A549 (cell line): ENCODE measurements at regions not wholly inside any gene's neighbourhood (a gene's known extent, or its start where the extent isn't known, plus 50 kb on each side); places are given as distances from the start of the nearest gene placed in this dataset.

ENCODE experiments used
- ATAC-seq, 2 experiments: fragments of 200-7000 bp in 1 of 2; fragments of >200 bp in 1 of 2; cut with Nextera tagmentation in 1 of 2; cut with Tn5 transposase in 1 of 2; 3 replicates each; pipeline versions ENCODE4 v1.8.0 to v1.9.1; 2018 to 2020; ENCODE audit warnings: mild to moderate bottlenecking in 1 of 2, moderate library complexity in 1 of 2
- CTCF ChIA-PET: fragments of 300-600 bp; sonication (Branson Sonifier 250); formaldehyde crosslinking; extraction: SDS; loops from one replicate; lab custom pipeline; 2021; ENCODE audit warnings: antibody characterized with exemption, inconsistent platforms; lab: Yijun Ruan, JAX
- POLR2A ChIA-PET: fragments of 350-600 bp; formaldehyde crosslinking; extraction: SDS; loops from one replicate; lab custom pipeline; 2021; ENCODE audit warnings: antibody characterized with exemption, inconsistent platforms; lab: Yijun Ruan, JAX
- DNase-seq, 2 experiments: peaks; one replicate each; pipeline versions ENCODE4 v3.0.0 to v3.0.0-alpha.2; 2011 to 2016; ENCODE audit warnings: low read depth in 1 of 2, low spot score in 1 of 2
- FAIRE-seq: peaks from 2 replicates; lab custom pipeline; 2011; peaks lifted over from hg19 to GRCh38; lab: Jason Lieb, UNC
- H3K27ac ChIP-seq, 2 experiments: fragments of >200 bp; sonication (Bioruptor Twin); formaldehyde crosslinking; 3 replicates each; pipeline ENCODE4 v1.5.1; 2016 to 2017
- H3K4me1 ChIP-seq: fragments of >200 bp; sonication (Bioruptor Twin); formaldehyde crosslinking; 3 replicates; pipeline ENCODE4 v1.6.1; 2016
- H3K4me2 ChIP-seq: fragments of >200 bp; sonication (Bioruptor Twin); formaldehyde crosslinking; 3 replicates; pipeline ENCODE4 v1.6.1; 2016
- H3K4me3 ChIP-seq: fragments of >200 bp; sonication (Bioruptor Twin); formaldehyde crosslinking; 3 replicates; pipeline ENCODE4 v1.5.1; 2016
- H3K9me3 ChIP-seq: fragments of >200 bp; sonication (Bioruptor Twin); formaldehyde crosslinking; 3 replicates; pipeline ENCODE4 v1.6.1; 2016
- CHD4 ChIP-seq: fragments of 200-600 bp; sonication (generic); IDR thresholded peaks from 2 replicates; pipeline ENCODE4 v1.6.1; 2016; ENCODE audit warnings: antibody characterized with exemption, mild to moderate bottlenecking, borderline replicate concordance
- ESRRA ChIP-seq: fragments of 150-350 bp; IDR thresholded peaks from 2 replicates; pipeline ENCODE4 v1.6.1; 2014; ENCODE audit warnings: mild to moderate bottlenecking, low read length, borderline replicate concordance
- HOXB13 ChIP-seq: fragments of 250-450 bp; sonication (Bioruptor Pico); IDR thresholded peaks from 2 replicates; pipeline ENCODE4 v1.5.0; 2020; ENCODE audit warnings: low read depth, mild to moderate bottlenecking, moderate library complexity
- HOXB5 ChIP-seq: fragments of 250-450 bp; sonication (Bioruptor Pico); IDR thresholded peaks from 2 replicates; pipeline ENCODE4 v1.5.0; 2020; ENCODE audit warnings: mild to moderate bottlenecking, moderate library complexity
- JUN ChIP-seq, 2 experiments: fragments of >200 bp; sonication (Bioruptor Twin); formaldehyde crosslinking; IDR thresholded peaks; 2 replicates in 1 of 2; 3 replicates in 1 of 2; pipeline ENCODE4 v1.6.1; 2016 to 2017
- NR3C1 ChIP-seq: fragments of >200 bp; sonication (Bioruptor Twin); formaldehyde crosslinking; IDR thresholded peaks from 3 replicates; pipeline ENCODE4 v1.6.1; 2017
- RAD21 ChIP-seq, 2 experiments: fragments of >200 bp in 1 of 2; sonication (Bioruptor Twin) in 1 of 2; formaldehyde crosslinking in 1 of 2; IDR thresholded peaks in 1 of 2; conservative IDR thresholded peaks in 1 of 2; 2 replicates in 1 of 2; 3 replicates in 1 of 2; pipeline ENCODE4 v1.6.1; 2012 to 2018; ENCODE audit warnings: inconsistent platforms in 1 of 2
- RFX5 ChIP-seq: fragments of 450-650 bp; IDR thresholded peaks from 2 replicates; pipeline ENCODE4 v1.7.1; 2014; ENCODE audit warnings: antibody characterized with exemption, mild to moderate bottlenecking, moderate library complexity
- TP53 ChIP-seq: fragments of 250-450 bp; sonication (Bioruptor Pico); IDR thresholded peaks from 2 replicates; pipeline ENCODE4 v1.5.0; 2021; ENCODE audit warnings: mild to moderate bottlenecking, moderate library complexity
- ZC3H11A ChIP-seq: fragments of 450-650 bp; IDR thresholded peaks from 2 replicates; pipeline ENCODE4 v1.6.1; 2014; ENCODE audit warnings: antibody characterized with exemption, mild to moderate bottlenecking
- ZSCAN20 ChIP-seq: fragments of 250-450 bp; sonication (Bioruptor Pico); IDR thresholded peaks from 2 replicates; pipeline ENCODE4 v1.8.0; 2022; ENCODE audit warnings: mild to moderate bottlenecking, moderate library complexity
- WGBS: methylation state at CpG from one replicate; pipeline ENCODE4 v1.1.6; 2017; ENCODE audit errors: missing lambda C conversion rate; 5-methylcytosine and 5-hydroxymethylcytosine counted together
- TF ChIP-seq, protein P1 (sequence below): fragments of >200 bp; sonication (Bioruptor Twin); formaldehyde crosslinking; IDR thresholded peaks from 3 replicates; pipeline ENCODE4 v1.6.1; 2016
- TF ChIP-seq, protein P2 (sequence below): fragments of >200 bp; sonication (Bioruptor Twin); formaldehyde crosslinking; IDR thresholded peaks from 2 replicates; pipeline ENCODE4 v1.6.1; 2016
- TF ChIP-seq, protein P3 (sequence below): fragments of 150-350 bp; IDR thresholded peaks from 2 replicates; pipeline ENCODE4 v1.6.1; 2014; ENCODE audit warnings: low read depth, mild to moderate bottlenecking, low read length
- TF ChIP-seq, protein P4 (sequence below): fragments of 250-450 bp; sonication (Bioruptor Pico); IDR thresholded peaks from 2 replicates; pipeline ENCODE4 v1.5.0; 2021; ENCODE audit warnings: mild to moderate bottlenecking, moderate library complexity, borderline replicate concordance
- TF ChIP-seq, protein P5 (sequence below): fragments of 450-650 bp; IDR thresholded peaks from 2 replicates; pipeline ENCODE4 v1.6.1; 2014; ENCODE audit warnings: antibody characterized with exemption
- TF ChIP-seq, protein P6 (sequence below): IDR thresholded peaks from 2 replicates; pipeline ENCODE4 v1.6.1; 2012
- TF ChIP-seq, protein P7 (sequence below): IDR thresholded peaks from 2 replicates; pipeline ENCODE4 v1.6.1; 2012; ENCODE audit warnings: low read depth, borderline replicate concordance

DNA sequence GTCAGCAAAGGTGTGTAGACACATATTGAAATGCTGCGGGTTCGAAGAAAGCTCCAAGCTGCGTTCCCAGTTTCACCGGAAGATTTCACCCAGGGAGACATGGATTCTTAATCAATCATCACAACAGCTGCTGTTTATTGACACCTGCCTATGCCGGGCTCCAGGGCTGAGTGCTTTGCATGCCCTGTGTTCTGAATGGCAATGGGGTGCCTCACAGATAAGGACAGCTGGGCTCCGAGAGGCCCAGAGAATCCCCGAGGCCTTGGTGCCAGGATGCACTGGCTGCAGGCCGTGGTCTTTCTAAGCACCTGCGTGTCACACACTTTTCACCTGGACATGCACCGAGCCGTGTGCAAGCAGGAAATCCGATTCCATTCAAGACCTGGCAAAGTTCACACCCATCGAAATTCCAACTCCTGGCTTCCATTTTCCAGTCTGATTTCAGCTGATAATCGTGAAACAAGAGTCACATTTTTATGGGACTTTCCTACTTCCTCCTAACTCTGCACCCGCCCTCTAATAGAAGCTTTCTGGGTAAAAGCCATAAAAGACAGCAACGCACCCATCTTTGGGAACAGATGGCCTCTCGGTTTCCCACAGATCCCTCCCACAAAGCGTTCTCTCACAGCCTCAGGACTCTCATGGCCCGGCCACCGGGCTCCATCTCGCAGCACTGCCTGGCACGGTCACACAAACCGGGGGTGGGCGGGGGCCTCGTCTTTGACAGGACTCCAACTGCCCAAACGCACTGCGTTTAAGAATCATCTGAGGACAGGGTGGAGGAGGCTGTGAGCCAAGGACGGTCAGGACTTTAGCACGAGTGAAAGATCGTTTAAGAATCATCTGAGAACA, 245.6 kb upstream of the SALL3 start (continued):
- no peak for TF ChIP-seq HOXB13 (CRISPR knock-in tag)
- TF ChIP-seq, all 56 proteins: peak for 0

DNA sequence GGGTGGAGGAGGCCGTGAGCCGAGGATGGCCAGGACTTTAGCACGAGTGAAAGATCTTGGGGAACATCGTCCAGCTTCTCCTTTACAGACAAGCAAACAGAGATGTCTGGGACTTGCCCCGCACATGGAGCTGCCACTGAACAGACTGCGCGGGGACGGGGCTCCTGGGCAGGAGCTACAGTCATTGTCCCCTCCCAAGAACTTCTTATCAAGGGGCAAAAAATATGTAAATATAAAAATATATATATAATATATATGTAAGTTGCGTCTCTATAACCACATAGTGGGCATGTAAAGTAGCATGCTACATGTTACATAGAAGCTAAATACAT, 245.0 kb upstream of the SALL3 start:
- no peak for TF ChIP-seq TP53 (CRISPR knock-in tag)
- TF ChIP-seq, protein P1, sequence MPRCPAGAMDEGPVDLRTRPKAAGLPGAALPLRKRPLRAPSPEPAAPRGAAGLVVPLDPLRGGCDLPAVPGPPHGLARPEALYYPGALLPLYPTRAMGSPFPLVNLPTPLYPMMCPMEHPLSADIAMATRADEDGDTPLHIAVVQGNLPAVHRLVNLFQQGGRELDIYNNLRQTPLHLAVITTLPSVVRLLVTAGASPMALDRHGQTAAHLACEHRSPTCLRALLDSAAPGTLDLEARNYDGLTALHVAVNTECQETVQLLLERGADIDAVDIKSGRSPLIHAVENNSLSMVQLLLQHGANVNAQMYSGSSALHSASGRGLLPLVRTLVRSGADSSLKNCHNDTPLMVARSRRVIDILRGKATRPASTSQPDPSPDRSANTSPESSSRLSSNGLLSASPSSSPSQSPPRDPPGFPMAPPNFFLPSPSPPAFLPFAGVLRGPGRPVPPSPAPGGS, result no peak
- TF ChIP-seq ZC3H11A, result no peak
- TF ChIP-seq RFX5, result no peak
- TF ChIP-seq, protein P2, sequence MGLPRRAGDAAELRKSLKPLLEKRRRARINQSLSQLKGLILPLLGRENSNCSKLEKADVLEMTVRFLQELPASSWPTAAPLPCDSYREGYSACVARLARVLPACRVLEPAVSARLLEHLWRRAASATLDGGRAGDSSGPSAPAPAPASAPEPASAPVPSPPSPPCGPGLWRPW, result no peak
- TF ChIP-seq, protein P3, sequence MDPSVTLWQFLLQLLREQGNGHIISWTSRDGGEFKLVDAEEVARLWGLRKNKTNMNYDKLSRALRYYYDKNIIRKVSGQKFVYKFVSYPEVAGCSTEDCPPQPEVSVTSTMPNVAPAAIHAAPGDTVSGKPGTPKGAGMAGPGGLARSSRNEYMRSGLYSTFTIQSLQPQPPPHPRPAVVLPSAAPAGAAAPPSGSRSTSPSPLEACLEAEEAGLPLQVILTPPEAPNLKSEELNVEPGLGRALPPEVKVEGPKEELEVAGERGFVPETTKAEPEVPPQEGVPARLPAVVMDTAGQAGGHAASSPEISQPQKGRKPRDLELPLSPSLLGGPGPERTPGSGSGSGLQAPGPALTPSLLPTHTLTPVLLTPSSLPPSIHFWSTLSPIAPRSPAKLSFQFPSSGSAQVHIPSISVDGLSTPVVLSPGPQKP, result no peak
- TF ChIP-seq CHD4, result no peak
- TF ChIP-seq, protein P4, sequence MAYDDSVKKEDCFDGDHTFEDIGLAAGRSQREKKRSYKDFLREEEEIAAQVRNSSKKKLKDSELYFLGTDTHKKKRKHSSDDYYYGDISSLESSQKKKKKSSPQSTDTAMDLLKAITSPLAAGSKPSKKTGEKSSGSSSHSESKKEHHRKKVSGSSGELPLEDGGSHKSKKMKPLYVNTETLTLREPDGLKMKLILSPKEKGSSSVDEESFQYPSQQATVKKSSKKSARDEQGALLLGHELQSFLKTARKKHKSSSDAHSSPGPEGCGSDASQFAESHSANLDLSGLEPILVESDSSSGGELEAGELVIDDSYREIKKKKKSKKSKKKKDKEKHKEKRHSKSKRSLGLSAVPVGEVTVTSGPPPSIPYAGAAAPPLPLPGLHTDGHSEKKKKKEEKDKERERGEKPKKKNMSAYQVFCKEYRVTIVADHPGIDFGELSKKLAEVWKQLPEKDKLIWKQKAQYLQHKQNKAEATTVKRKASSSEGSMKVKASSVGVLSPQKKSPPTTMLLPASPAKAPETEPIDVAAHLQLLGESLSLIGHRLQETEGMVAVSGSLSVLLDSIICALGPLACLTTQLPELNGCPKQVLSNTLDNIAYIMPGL (CRISPR knock-in tag), result no peak
- TF ChIP-seq, protein P5, sequence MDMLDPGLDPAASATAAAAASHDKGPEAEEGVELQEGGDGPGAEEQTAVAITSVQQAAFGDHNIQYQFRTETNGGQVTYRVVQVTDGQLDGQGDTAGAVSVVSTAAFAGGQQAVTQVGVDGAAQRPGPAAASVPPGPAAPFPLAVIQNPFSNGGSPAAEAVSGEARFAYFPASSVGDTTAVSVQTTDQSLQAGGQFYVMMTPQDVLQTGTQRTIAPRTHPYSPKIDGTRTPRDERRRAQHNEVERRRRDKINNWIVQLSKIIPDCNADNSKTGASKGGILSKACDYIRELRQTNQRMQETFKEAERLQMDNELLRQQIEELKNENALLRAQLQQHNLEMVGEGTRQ, result no peak
- TF ChIP-seq ZSCAN20 (CRISPR knock-in tag), result no peak
- TF ChIP-seq, protein P6, sequence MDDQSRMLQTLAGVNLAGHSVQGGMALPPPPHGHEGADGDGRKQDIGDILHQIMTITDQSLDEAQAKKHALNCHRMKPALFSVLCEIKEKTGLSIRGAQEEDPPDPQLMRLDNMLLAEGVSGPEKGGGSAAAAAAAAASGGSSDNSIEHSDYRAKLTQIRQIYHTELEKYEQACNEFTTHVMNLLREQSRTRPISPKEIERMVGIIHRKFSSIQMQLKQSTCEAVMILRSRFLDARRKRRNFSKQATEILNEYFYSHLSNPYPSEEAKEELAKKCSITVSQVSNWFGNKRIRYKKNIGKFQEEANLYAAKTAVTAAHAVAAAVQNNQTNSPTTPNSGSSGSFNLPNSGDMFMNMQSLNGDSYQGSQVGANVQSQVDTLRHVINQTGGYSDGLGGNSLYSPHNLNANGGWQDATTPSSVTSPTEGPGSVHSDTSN, result no peak
- TF ChIP-seq, protein P7, sequence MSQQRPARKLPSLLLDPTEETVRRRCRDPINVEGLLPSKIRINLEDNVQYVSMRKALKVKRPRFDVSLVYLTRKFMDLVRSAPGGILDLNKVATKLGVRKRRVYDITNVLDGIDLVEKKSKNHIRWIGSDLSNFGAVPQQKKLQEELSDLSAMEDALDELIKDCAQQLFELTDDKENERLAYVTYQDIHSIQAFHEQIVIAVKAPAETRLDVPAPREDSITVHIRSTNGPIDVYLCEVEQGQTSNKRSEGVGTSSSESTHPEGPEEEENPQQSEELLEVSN, result no peak
- TF ChIP-seq NR3C1, result no peak
- no peak for TF ChIP-seq HOXB5 (CRISPR knock-in tag)
- no peak for TF ChIP-seq RAD21 (conservative IDR thresholded peaks at IDR 0.05 in 1 of 2, IDR thresholded peaks at IDR 0.05 in 1 of 2)
- TF ChIP-seq JUN (IDR thresholded peaks at IDR 0.05), result no peak
- TF ChIP-seq ESRRA, result no peak
- POLR2A ChIA-PET, result no interaction called here
- Histone ChIP-seq H3K27ac (no peak overlapping the region), H3K4me2 (no peak overlapping the region), H3K9me3 (no peaks in the 10 kb centered on the region), H3K4me3 (no peak overlapping the region), H3K4me1 (no peaks in the 10 kb centered on the region)
- CTCF ChIA-PET, result no interaction called here
- WGBS, result 41% methylated on average over 7 of the region's 9 CpGs
- no peak for DNase-seq
- ATAC-seq, result no peak
- FAIRE-seq, result no peak
